ENCODE measurements at regions not wholly inside any gene's neighbourhood (a gene's known extent, or its start where the extent isn't known, plus 50 kb on each side); places are given as distances from the start of the nearest gene placed in this dataset.

DNA sequence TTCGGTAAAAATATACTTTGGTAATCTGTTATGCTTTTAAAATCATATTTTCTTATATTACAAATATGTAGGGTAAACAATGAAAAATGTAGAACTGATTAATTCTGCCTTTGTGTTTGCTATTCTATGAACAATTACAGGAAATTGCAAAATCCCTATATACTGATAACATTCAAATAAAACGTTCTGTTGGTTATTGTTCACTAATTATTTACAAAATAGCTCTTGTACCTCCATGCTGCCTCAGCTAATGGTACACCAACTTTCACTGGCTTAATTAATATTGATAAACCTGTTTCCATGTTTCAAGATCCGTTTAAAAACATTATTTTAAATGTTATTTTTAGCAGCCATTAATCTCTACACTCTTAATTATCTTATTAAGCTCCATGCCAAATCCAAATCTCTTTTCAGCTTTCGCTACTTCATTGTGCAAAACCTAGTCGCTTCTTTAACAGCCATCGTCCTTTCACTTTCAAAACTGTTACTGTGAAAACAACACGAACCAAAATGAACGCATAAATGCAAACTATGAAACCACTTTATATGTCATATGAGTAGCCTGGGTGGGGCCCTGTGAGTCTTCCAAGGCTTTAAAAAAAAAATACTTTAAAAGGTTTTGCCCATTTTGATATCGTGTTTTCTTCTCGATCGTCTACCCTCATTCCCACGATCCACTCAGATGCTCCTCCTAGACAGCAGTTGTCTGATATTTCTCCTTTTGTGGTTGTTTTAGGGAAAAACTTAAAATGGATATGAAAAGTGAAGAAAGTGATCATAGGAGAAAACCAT lies 807.1 kb downstream of the USP25 start:
- H3K4me3 ChIP-seq = peak overlapping the region; percentile 28 to 56 (median 42)
- WGBS, 2 donors = 20 to 21% methylated on average over 12 of the region's 12 CpGs
- no peaks in the 10 kb centered on the region for H3K9me3 ChIP-seq
- no peaks in the 10 kb centered on the region for H3K27me3 ChIP-seq
- DNase-seq (ENCODE audit: low spot score in 2 of 2) = no peak
- TF ChIP-seq, protein P1, sequence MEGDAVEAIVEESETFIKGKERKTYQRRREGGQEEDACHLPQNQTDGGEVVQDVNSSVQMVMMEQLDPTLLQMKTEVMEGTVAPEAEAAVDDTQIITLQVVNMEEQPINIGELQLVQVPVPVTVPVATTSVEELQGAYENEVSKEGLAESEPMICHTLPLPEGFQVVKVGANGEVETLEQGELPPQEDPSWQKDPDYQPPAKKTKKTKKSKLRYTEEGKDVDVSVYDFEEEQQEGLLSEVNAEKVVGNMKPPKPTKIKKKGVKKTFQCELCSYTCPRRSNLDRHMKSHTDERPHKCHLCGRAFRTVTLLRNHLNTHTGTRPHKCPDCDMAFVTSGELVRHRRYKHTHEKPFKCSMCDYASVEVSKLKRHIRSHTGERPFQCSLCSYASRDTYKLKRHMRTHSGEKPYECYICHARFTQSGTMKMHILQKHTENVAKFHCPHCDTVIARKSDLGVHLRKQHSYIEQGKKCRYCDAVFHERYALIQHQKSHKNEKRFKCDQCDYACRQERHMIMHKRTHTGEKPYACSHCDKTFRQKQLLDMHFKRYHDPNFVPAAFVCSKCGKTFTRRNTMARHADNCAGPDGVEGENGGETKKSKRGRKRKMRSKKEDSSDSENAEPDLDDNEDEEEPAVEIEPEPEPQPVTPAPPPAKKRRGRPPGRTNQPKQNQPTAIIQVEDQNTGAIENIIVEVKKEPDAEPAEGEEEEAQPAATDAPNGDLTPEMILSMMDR (IDR thresholded peaks at IDR 0.05) = no peak
- TF ChIP-seq POLR2A (IDR thresholded peaks at IDR 0.05) (no peak), EP300 (IDR thresholded peaks at IDR 0.05) (peak in 1 of 2 donors; percentile 60)
- no peaks in the 10 kb centered on the region for H3K36me3 ChIP-seq
- H3K4me1 ChIP-seq = peaks cover 0 to 26% (median 0%) of the 10 kb centered on the region in 4 donors
- peak overlapping the region; percentile 77 to 91 (median 90) for H3K27ac ChIP-seq

DNA sequence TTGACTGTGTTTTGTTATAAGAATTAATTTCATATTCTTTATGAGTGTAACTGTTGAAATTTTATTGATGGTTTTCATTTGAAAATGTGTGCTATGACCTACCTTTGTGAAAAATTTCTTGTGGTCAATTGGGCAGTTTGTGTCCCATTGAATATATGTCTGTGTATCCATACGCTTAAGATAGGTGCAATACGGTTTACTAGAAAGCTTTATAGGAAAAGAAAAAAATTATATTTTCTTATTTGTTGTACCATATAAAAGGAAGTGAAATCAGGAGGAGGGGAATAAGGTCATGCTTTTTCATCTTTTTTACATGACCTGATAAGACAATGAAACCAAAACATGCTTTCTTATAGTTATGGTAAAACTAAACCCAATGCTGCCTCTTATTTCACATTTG lies 807.7 kb downstream of the USP25 start:
- H3K9me3 ChIP-seq = no peaks in the 10 kb centered on the region
- peaks cover 0 to 25% (median 0%) of the 10 kb centered on the region in 4 donors for H3K4me1 ChIP-seq
- no peak for DNase-seq (ENCODE audit: low spot score in 2 of 2)
- TF ChIP-seq EP300 (IDR thresholded peaks at IDR 0.05) (no peak), POLR2A (IDR thresholded peaks at IDR 0.05) (no peak)
- TF ChIP-seq, protein P1 (IDR thresholded peaks at IDR 0.05) = no peak
- H3K27ac ChIP-seq = peak overlapping the region; percentile 77 to 91 (median 90)
- no peaks in the 10 kb centered on the region for H3K27me3 ChIP-seq
- H3K36me3 ChIP-seq = no peaks in the 10 kb centered on the region
- 50 to 55% methylated on average over 2 of the region's 2 CpGs for WGBS, 2 donors
- peak overlapping the region; percentile 28 to 56 (median 42) for H3K4me3 ChIP-seq

DNA sequence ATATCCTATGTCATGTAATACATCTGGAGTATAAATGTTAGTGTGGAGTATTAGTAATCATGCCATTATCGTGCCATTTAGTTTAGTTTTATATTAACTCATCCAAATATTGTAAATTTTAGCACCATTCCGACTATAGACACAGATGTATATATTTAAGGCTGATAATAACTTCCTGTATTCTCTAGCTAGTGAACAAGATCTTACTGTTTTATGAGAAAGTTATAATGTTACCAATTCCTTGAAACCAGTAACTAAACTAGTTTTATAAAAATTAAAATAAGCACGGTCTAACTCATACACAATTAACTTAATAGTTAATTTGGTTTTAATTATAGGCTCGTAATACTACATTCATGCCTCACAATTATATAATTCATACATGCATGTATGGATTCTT lies 808.6 kb downstream of the USP25 start:
- peak overlapping the region; percentile 77 to 91 (median 90) for H3K27ac ChIP-seq
- H3K9me3 ChIP-seq = no peaks in the 10 kb centered on the region
- no peaks in the 10 kb centered on the region for H3K27me3 ChIP-seq
- H3K4me1 ChIP-seq = peaks cover 0 to 16% (median 0%) of the 10 kb centered on the region in 4 donors
- TF ChIP-seq POLR2A (IDR thresholded peaks at IDR 0.05) (no peak), EP300 (IDR thresholded peaks at IDR 0.05) (no peak)
- TF ChIP-seq, protein P1 (IDR thresholded peaks at IDR 0.05) = no peak
- peak overlapping the region in 1 of 4 donors; percentile 56 for H3K4me3 ChIP-seq
- DNase-seq (ENCODE audit: low spot score in 2 of 2) = no peak
- H3K36me3 ChIP-seq = peaks cover 0 to 3% (median 0%) of the 10 kb centered on the region in 3 donors
- WGBS, 2 donors = 53 to 59% methylated on average over 4 of the region's 4 CpGs

DNA sequence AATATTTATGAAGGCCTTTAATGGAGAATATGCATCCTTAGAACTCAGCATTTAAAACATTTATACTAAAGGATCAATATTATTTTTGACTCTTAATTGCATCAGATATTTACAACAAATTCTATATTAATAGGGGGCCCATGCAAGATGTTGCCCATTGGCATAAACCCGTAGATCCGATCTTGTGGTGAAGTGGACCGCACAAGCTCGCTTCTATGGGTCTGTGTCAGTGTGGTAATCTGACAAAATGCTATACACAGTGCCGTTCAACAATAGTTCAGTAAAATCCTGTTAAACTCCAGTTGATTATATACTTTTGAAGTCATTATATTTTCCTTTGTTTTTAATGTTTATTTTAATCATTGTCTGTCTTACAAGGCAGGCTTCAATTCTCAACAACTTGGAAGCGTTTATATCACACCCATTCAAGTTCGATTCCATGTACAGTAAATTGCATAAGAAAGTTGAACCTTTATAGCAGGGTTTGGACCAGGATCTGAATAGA lies 809.2 kb downstream of the USP25 start:
- peak overlapping the region in 2 of 4 donors; percentile 91 for H3K27ac ChIP-seq
- H3K9me3 ChIP-seq = no peaks in the 10 kb centered on the region
- peak overlapping the region in 1 of 4 donors; percentile 56 for H3K4me3 ChIP-seq
- DNase-seq (ENCODE audit: low spot score in 2 of 2) = no peak
- H3K27me3 ChIP-seq = no peaks in the 10 kb centered on the region
- TF ChIP-seq POLR2A (IDR thresholded peaks at IDR 0.05) (no peak), EP300 (IDR thresholded peaks at IDR 0.05) (no peak)
- TF ChIP-seq, protein P1 (IDR thresholded peaks at IDR 0.05) = no peak
- peaks cover 0 to 12% (median 0%) of the 10 kb centered on the region in 4 donors for H3K4me1 ChIP-seq
- 80 to 92% methylated on average over 7 of the region's 7 CpGs for WGBS, 2 donors
- peaks cover 0 to 6% (median 0%) of the 10 kb centered on the region in 3 donors for H3K36me3 ChIP-seq
